ENCODE measurements at regions not wholly inside any gene's neighbourhood (a gene's known extent, or its start where the extent isn't known, plus 50 kb on each side); places are given as distances from the start of the nearest gene placed in this dataset.

- DNase-seq (ENCODE audit: low read depth in 1 of 2, low spot score in 2 of 2) (no peak), FAIRE-seq (no peak)
- no peaks in the 10 kb centered on the region for H3K79me2 ChIP-seq (ENCODE audit: control insufficient read depth in 1 of 2, insufficient read depth in 2 of 2, low read length in 2 of 2)
- no peaks in the 10 kb centered on the region for H3K4me1 ChIP-seq (replicated peaks in 1 of 4; ENCODE audit: control insufficient read depth in 3 of 4, insufficient read depth in 4 of 4, low read length in 3 of 4)
- H2BK120ac ChIP-seq (replicated peaks; ENCODE audit: low read depth, low read length), result no peak overlapping the region
- no peaks in the 10 kb centered on the region for H3K36me3 ChIP-seq (ENCODE audit: control insufficient read depth in 2 of 4, insufficient read depth in 4 of 4, low read length in 3 of 4)
- no peak overlapping the region for H2BK20ac ChIP-seq (ENCODE audit: low read length)
- H3K27me3 ChIP-seq (replicated peaks in 1 of 4; ENCODE audit: control insufficient read depth in 3 of 4, extremely low read depth in 1 of 4, insufficient read depth in 3 of 4, low read length in 3 of 4), result no peaks in the 10 kb centered on the region
- H3K14ac ChIP-seq (ENCODE audit: insufficient read length), result no peak overlapping the region
- no peaks in the 10 kb centered on the region for H3K9me3 ChIP-seq (ENCODE audit: insufficient read depth in 2 of 2, low read depth in 1 of 2, low read length in 1 of 2)
- POLR2A ChIA-PET (ENCODE audit: partially characterized antibody), result no interaction called here
- no peak overlapping the region for H2AK5ac ChIP-seq (ENCODE audit: low read depth, low read length)
- H3K56ac ChIP-seq (replicated peaks; ENCODE audit: insufficient read length, low read depth, low read length), result no peak overlapping the region
- H4K5ac ChIP-seq (ENCODE audit: insufficient read length, low read depth, low read length), result no peak overlapping the region
- H4K20me1 ChIP-seq (replicated peaks in 1 of 2; ENCODE audit: control insufficient read depth in 1 of 2, insufficient read depth in 2 of 2, low read length in 2 of 2), result no peaks in the 10 kb centered on the region
- no peak overlapping the region for H4K8ac ChIP-seq (ENCODE audit: extremely low read depth, insufficient read depth, low read length)
- no peaks in the 10 kb centered on the region for H3K79me1 ChIP-seq (ENCODE audit: low read depth, low read length)
- H3K18ac ChIP-seq (ENCODE audit: extremely low read depth, low read length), result no peak overlapping the region
- WGBS, 2 experiments (ENCODE audit: extremely low coverage in 1 of 2, insufficient coverage in 1 of 2, insufficient read length in 1 of 2, insufficient replicate concordance in 2 of 2, low coverage in 1 of 2, low lambda C conversion rate in 2 of 2, missing lambda C conversion rate in 1 of 2), result 95% methylated on average over 4 of the region's 4 CpGs; no CpG with 5 or more reads in 1 of the 2 experiments
- no peak overlapping the region for H2AFZ ChIP-seq (ENCODE audit: low read length)
- H2BK12ac ChIP-seq (ENCODE audit: low read depth, low read length), result no peak overlapping the region
- no peak overlapping the region for H3K4me3 ChIP-seq (ENCODE audit: extremely low read depth in 1 of 4, insufficient read depth in 2 of 4, low read depth in 3 of 4, low read length in 4 of 4)
- CTCF ChIA-PET (ENCODE audit: partially characterized antibody), result interaction anchor here (1.7 kb wide), 1 partner anchor 9 kb away, joined by 3 read pairs; no protein-coding TSS in a partner anchor
- no peaks in the 10 kb centered on the region for H3K23me2 ChIP-seq (ENCODE audit: low read depth, low read length)
- H3K27ac ChIP-seq (ENCODE audit: low read depth, low read length), result no peak overlapping the region
- H3K4ac ChIP-seq (replicated peaks; ENCODE audit: insufficient read length, low read depth, low read length), result no peak overlapping the region
- no peak overlapping the region for H2BK5ac ChIP-seq (ENCODE audit: low read depth, low read length)
- no peak overlapping the region for H2BK15ac ChIP-seq (ENCODE audit: low read length)
- H3K4me2 ChIP-seq (ENCODE audit: insufficient read depth in 1 of 2, low read depth in 2 of 2, low read length in 2 of 2), result no peak overlapping the region
- H3K9ac ChIP-seq (replicated peaks in 1 of 4; ENCODE audit: extremely low read depth in 1 of 4, low read depth in 3 of 4, low read length in 3 of 4), result no peak overlapping the region
- H4K91ac ChIP-seq (replicated peaks; ENCODE audit: insufficient read length, low read length), result no peak overlapping the region
- H3K23ac ChIP-seq (ENCODE audit: insufficient read length), result no peak overlapping the region
- TF ChIP-seq SIX5 (IDR thresholded peaks at IDR 0.05; ENCODE audit: low read depth, low read length) (no peak), TCF12 (IDR thresholded peaks at IDR 0.05; ENCODE audit: low read depth, low read length) (no peak)
Observed at GRCh38 chr1:218679988-218680748, 335.0 kb downstream of the TGFB2 start.
